ENCODE measurements at regions not wholly inside any gene's neighbourhood (a gene's known extent, or its start where the extent isn't known, plus 50 kb on each side); places are given as distances from the start of the nearest gene placed in this dataset.

GRCh38 chr12:46461459-46461858 lies 88.9 kb upstream of the SLC38A2 start:
- no peak overlapping the region for H3K4me3 Mint-ChIP-seq
- TF ChIP-seq, protein P1, sequence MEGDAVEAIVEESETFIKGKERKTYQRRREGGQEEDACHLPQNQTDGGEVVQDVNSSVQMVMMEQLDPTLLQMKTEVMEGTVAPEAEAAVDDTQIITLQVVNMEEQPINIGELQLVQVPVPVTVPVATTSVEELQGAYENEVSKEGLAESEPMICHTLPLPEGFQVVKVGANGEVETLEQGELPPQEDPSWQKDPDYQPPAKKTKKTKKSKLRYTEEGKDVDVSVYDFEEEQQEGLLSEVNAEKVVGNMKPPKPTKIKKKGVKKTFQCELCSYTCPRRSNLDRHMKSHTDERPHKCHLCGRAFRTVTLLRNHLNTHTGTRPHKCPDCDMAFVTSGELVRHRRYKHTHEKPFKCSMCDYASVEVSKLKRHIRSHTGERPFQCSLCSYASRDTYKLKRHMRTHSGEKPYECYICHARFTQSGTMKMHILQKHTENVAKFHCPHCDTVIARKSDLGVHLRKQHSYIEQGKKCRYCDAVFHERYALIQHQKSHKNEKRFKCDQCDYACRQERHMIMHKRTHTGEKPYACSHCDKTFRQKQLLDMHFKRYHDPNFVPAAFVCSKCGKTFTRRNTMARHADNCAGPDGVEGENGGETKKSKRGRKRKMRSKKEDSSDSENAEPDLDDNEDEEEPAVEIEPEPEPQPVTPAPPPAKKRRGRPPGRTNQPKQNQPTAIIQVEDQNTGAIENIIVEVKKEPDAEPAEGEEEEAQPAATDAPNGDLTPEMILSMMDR (conservative IDR thresholded peaks at IDR 0.05) = no peak
- DNase-seq (ENCODE audit: low read depth, low spot score) = no peak
- no peak overlapping the region for H3K27ac Mint-ChIP-seq (ENCODE audit: unreplicated experiment)
- H3K9me3 Mint-ChIP-seq = no peaks in the 10 kb centered on the region
- H3K36me3 Mint-ChIP-seq (ENCODE audit: low read depth) = no peaks in the 10 kb centered on the region
- H3K4me1 Mint-ChIP-seq = no peaks in the 10 kb centered on the region
- no peaks in the 10 kb centered on the region for H3K27me3 Mint-ChIP-seq (ENCODE audit: low read depth)

DNA sequence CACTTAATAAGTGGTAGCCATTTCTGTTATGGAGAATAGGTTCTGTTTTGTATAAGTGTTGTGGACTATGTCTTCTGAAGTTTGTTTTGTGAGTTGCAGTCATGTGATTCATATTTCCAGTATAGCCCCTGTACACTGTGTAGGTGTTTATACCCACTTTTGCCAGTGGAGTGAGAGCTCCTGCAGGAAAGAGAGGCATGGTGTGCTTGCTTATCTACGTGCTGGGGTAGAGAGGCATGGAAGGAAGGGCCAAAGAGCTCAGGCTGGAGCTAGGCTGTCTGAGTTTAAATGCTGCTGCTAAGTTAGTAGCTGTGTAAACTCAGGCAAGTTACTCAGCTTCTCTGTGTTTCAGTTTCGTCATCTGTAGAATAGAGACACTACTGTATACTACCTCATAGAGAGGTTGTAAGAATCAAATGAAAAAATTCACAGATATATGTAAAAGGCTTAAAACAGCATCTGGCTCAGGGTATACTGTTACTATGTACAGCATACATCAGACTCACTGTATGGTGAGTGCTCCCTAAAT lies 88.2 kb upstream of the SLC38A2 start:
- no peaks in the 10 kb centered on the region for H3K36me3 Mint-ChIP-seq (ENCODE audit: low read depth)
- no peak overlapping the region for H3K27ac Mint-ChIP-seq (ENCODE audit: unreplicated experiment)
- TF ChIP-seq, protein P1 (conservative IDR thresholded peaks at IDR 0.05) = no peak
- no peaks in the 10 kb centered on the region for H3K9me3 Mint-ChIP-seq
- no peak overlapping the region for H3K4me3 Mint-ChIP-seq
- no peak for DNase-seq (ENCODE audit: low read depth, low spot score)
- H3K4me1 Mint-ChIP-seq = no peaks in the 10 kb centered on the region
- H3K27me3 Mint-ChIP-seq (ENCODE audit: low read depth) = no peaks in the 10 kb centered on the region

- Mint-ChIP-seq H3K27me3 (ENCODE audit: low read depth) (no peaks in the 10 kb centered on the region), H3K36me3 (ENCODE audit: low read depth) (no peaks in the 10 kb centered on the region), H3K9me3 (no peaks in the 10 kb centered on the region), H3K4me1 (no peaks in the 10 kb centered on the region), H3K27ac (ENCODE audit: unreplicated experiment) (no peak overlapping the region), H3K4me3 (no peak overlapping the region)
- TF ChIP-seq, protein P1 (conservative IDR thresholded peaks at IDR 0.05) = no peak
- no peak for DNase-seq (ENCODE audit: low read depth, low spot score)
Observed at GRCh38 chr12:46459861-46460545, 87.4 kb upstream of the SLC38A2 start.

GRCh38 chr12:46459111-46459510 lies 86.5 kb upstream of the SLC38A2 start:
- TF ChIP-seq, protein P1 (conservative IDR thresholded peaks at IDR 0.05) = no peak
- no peak for DNase-seq (ENCODE audit: low read depth, low spot score)
- no peaks in the 10 kb centered on the region for H3K36me3 Mint-ChIP-seq (ENCODE audit: low read depth)
- H3K27ac Mint-ChIP-seq (ENCODE audit: unreplicated experiment) = no peak overlapping the region
- H3K27me3 Mint-ChIP-seq (ENCODE audit: low read depth) = no peaks in the 10 kb centered on the region
- no peak overlapping the region for H3K4me3 Mint-ChIP-seq
- no peaks in the 10 kb centered on the region for H3K9me3 Mint-ChIP-seq
- H3K4me1 Mint-ChIP-seq = no peaks in the 10 kb centered on the region

- H3K36me3 Mint-ChIP-seq (ENCODE audit: low read depth) = no peaks in the 10 kb centered on the region
- H3K27ac Mint-ChIP-seq (ENCODE audit: unreplicated experiment) = no peak overlapping the region
- H3K27me3 Mint-ChIP-seq (ENCODE audit: low read depth) = no peaks in the 10 kb centered on the region
- TF ChIP-seq, protein P1 (conservative IDR thresholded peaks at IDR 0.05) = no peak
- no peaks in the 10 kb centered on the region for H3K4me1 Mint-ChIP-seq
- no peak for DNase-seq (ENCODE audit: low read depth, low spot score)
- no peaks in the 10 kb centered on the region for H3K9me3 Mint-ChIP-seq
- no peak overlapping the region for H3K4me3 Mint-ChIP-seq
Observed at GRCh38 chr12:46458500-46459102, 86.0 kb upstream of the SLC38A2 start.
